ENCODE measurements at regions not wholly inside any gene's neighbourhood (a gene's known extent, or its start where the extent isn't known, plus 50 kb on each side); places are given as distances from the start of the nearest gene placed in this dataset.

- no peaks in the 10 kb centered on the region for H3K36me3 ChIP-seq
- H3K4me1 ChIP-seq: no peaks in the 10 kb centered on the region
- no peak overlapping the region for H3K4me3 ChIP-seq
- no peaks in the 10 kb centered on the region for H3K27me3 ChIP-seq
- no peaks in the 10 kb centered on the region for H3K9me3 ChIP-seq
- H3K27ac ChIP-seq: no peak overlapping the region
- intact Hi-C loops (cut with DNase I): no loop called here
- DNase-seq: no peak
- ATAC-seq: no peak
- no peak for TF ChIP-seq CTCF (IDR thresholded peaks at IDR 0.05)
Observed at GRCh38 chr6:88535306-88535705, 369.2 kb upstream of the CNR1 start.

- H3K4me3 ChIP-seq: no peak overlapping the region
- no peaks in the 10 kb centered on the region for H3K9me3 ChIP-seq
- DNase-seq: no peak
- no peak overlapping the region for H3K27ac ChIP-seq
- no peak for TF ChIP-seq CTCF (IDR thresholded peaks at IDR 0.05)
- ATAC-seq: no peak
- no peaks in the 10 kb centered on the region for H3K36me3 ChIP-seq
- H3K4me1 ChIP-seq: no peaks in the 10 kb centered on the region
- H3K27me3 ChIP-seq: no peaks in the 10 kb centered on the region
- intact Hi-C loops (cut with DNase I): no loop called here
Observed at GRCh38 chr6:88532241-88532860, 366.2 kb upstream of the CNR1 start.

DNA sequence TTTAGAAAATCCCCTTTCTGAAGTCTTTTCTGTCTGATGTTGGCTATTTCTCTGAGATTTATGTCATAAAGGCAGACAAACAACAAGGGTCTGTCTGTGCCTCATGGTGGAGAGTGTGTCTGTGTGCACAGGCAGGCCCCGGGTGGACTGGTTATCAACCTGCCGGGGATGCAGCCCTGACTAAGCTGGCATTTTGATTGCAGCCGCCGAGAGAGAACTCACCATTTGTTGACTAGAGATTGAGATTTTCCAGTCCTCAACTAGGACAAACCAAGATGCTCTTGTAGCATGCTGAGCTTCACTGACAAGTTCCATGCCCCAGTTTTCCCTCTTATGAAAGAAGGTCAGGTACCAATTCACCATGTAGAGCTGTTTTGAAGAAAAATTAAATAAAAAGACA is 363.6 kb upstream of the CNR1 start:
- DNase-seq (no peak), ATAC-seq (no peak)
- Histone ChIP-seq H3K4me1 (no peaks in the 10 kb centered on the region), H3K27me3 (no peaks in the 10 kb centered on the region), H3K9me3 (no peaks in the 10 kb centered on the region), H3K27ac (no peak overlapping the region), H3K4me3 (no peak overlapping the region), H3K36me3 (no peaks in the 10 kb centered on the region)
- TF ChIP-seq CTCF (IDR thresholded peaks at IDR 0.05): no peak
- intact Hi-C loops (cut with DNase I): no loop called here

DNA sequence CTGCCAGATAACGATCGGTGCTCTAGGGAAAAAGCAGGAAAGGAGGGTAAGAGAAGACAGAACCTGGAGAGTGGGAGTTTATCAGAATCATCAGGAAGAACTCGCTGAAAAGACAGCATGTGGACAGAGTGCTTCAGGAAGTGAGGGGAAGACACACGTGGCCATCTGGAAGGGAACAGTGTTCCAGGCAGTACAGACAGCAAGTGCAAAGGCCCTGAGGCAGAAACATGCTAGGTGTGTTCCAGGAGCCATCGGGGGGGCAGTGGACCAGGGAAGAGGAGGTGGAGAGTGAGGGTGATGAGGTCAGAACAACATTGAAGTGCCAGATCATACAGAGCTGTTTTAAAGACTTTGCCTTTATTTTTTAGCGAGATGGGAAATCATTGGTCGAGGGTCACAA is 354.3 kb upstream of the CNR1 start:
- intact Hi-C loops (cut with DNase I): no loop called here
- Histone ChIP-seq H3K4me3 (no peak overlapping the region), H3K4me1 (no peaks in the 10 kb centered on the region), H3K36me3 (no peaks in the 10 kb centered on the region), H3K27ac (no peak overlapping the region), H3K27me3 (no peaks in the 10 kb centered on the region), H3K9me3 (no peaks in the 10 kb centered on the region)
- DNase-seq: no peak
- no peak for TF ChIP-seq CTCF (IDR thresholded peaks at IDR 0.05)
- no peak for ATAC-seq

GRCh38 chr6:88520017-88520338 is 353.8 kb upstream of the CNR1 start:
- intact Hi-C loops (cut with DNase I): no loop called here
- Histone ChIP-seq H3K4me3 (no peak overlapping the region), H3K4me1 (no peaks in the 10 kb centered on the region), H3K36me3 (no peaks in the 10 kb centered on the region), H3K27me3 (no peaks in the 10 kb centered on the region), H3K9me3 (no peaks in the 10 kb centered on the region), H3K27ac (no peak overlapping the region)
- DNase-seq (no peak), ATAC-seq (no peak)
- no peak for TF ChIP-seq CTCF (IDR thresholded peaks at IDR 0.05)

Measured in left lung (tissue), 4 donors.